ENCODE measurements at regions not wholly inside any gene's neighbourhood (a gene's known extent, or its start where the extent isn't known, plus 50 kb on each side); places are given as distances from the start of the nearest gene placed in this dataset.

GRCh38 chr2:120580709-120581108 lies 155.0 kb upstream of the GLI2 start:
- no peak for ATAC-seq
- H3F3A ChIP-seq (ENCODE audit: low read length, unreplicated experiment), result no peaks in the 10 kb centered on the region
- BruUV-seq (replicated peaks), result no TSS peak
- no peaks in the 10 kb centered on the region for H3K36me3 ChIP-seq (ENCODE audit: low read depth, low read length)
- intact Hi-C loops (cut with micrococcal nuclease), result no loop called here
- no peaks in the 10 kb centered on the region for H3K4me1 ChIP-seq (ENCODE audit: insufficient read depth, low read length)
- no peaks in the 10 kb centered on the region for H3K9me3 ChIP-seq (ENCODE audit: low read length)
- H3K9me2 ChIP-seq (replicated peaks; ENCODE audit: low read length), result no peaks in the 10 kb centered on the region
- H3K27ac ChIP-seq (ENCODE audit: low read length), result no peak overlapping the region
- POLR2A ChIA-PET (ENCODE audit: unreplicated experiment), result interaction anchor here (0.5 kb wide), 1 partner anchor 495 kb away, joined by 3 read pairs; no protein-coding TSS in a partner anchor
- no peak overlapping the region for H3K9ac ChIP-seq (ENCODE audit: low read length)
- H3K79me2 ChIP-seq (ENCODE audit: low read length), result no peaks in the 10 kb centered on the region
- H3K4me3 ChIP-seq (ENCODE audit: low read length), result no peak overlapping the region
- no peaks in the 10 kb centered on the region for H4K20me1 ChIP-seq (ENCODE audit: low read length)
- H3K27me3 ChIP-seq (ENCODE audit: low read length), result no peaks in the 10 kb centered on the region
- CTCF ChIA-PET, result no interaction called here
- DNase-seq, result no peak
- H2AFZ ChIP-seq (ENCODE audit: low read length), result no peak overlapping the region
- TF ChIP-seq EZH2phosphoT487 (IDR thresholded peaks at IDR 0.05; ENCODE audit: borderline replicate concordance, low read length), result no peak
- no peak for TF ChIP-seq CTCF (conservative IDR thresholded peaks at IDR 0.05; ENCODE audit: low read depth, low read length)
- no peak for TF ChIP-seq EZH2 (IDR thresholded peaks at IDR 0.05; ENCODE audit: low read length, unreplicated experiment)
- H3K4me2 ChIP-seq (ENCODE audit: low read length), result no peak overlapping the region

- no peaks in the 10 kb centered on the region for H4K20me1 ChIP-seq (ENCODE audit: low read length)
- TF ChIP-seq EZH2phosphoT487 (IDR thresholded peaks at IDR 0.05; ENCODE audit: borderline replicate concordance, low read length) (no peak), CTCF (conservative IDR thresholded peaks at IDR 0.05; ENCODE audit: low read depth, low read length) (no peak), EZH2 (IDR thresholded peaks at IDR 0.05; ENCODE audit: low read length, unreplicated experiment) (no peak)
- ChIA-PET CTCF (no interaction called here), POLR2A (ENCODE audit: unreplicated experiment) (interaction anchor here (0.7 kb wide), 1 partner anchor 154 kb away, joined by 5 read pairs; no protein-coding TSS in a partner anchor)
- no peak for DNase-seq
- no peaks in the 10 kb centered on the region for H3K79me2 ChIP-seq (ENCODE audit: low read length)
- no peaks in the 10 kb centered on the region for H3K4me1 ChIP-seq (ENCODE audit: insufficient read depth, low read length)
- BruUV-seq (replicated peaks), result no TSS peak
- intact Hi-C loops (cut with micrococcal nuclease), result no loop called here
- no peaks in the 10 kb centered on the region for H3F3A ChIP-seq (ENCODE audit: low read length, unreplicated experiment)
- H3K4me2 ChIP-seq (ENCODE audit: low read length), result no peak overlapping the region
- H3K4me3 ChIP-seq (ENCODE audit: low read length), result no peak overlapping the region
- no peak for ATAC-seq
- no peak overlapping the region for H3K27ac ChIP-seq (ENCODE audit: low read length)
- no peaks in the 10 kb centered on the region for H3K9me2 ChIP-seq (replicated peaks; ENCODE audit: low read length)
- H3K27me3 ChIP-seq (ENCODE audit: low read length), result no peaks in the 10 kb centered on the region
- H2AFZ ChIP-seq (ENCODE audit: low read length), result no peak overlapping the region
- no peaks in the 10 kb centered on the region for H3K36me3 ChIP-seq (ENCODE audit: low read depth, low read length)
- no peak overlapping the region for H3K9ac ChIP-seq (ENCODE audit: low read length)
- no peaks in the 10 kb centered on the region for H3K9me3 ChIP-seq (ENCODE audit: low read length)
These were observed 152.5 kb upstream of the GLI2 start for GRCh38 chr2:120583121-120583520.

GRCh38 chr2:120583851-120584570 lies 151.7 kb upstream of the GLI2 start:
- Histone ChIP-seq H3K4me2 (ENCODE audit: low read length) (no peak overlapping the region), H3K9me2 (replicated peaks; ENCODE audit: low read length) (no peaks in the 10 kb centered on the region), H3K27ac (ENCODE audit: low read length) (no peak overlapping the region), H3F3A (ENCODE audit: low read length, unreplicated experiment) (no peaks in the 10 kb centered on the region), H4K20me1 (ENCODE audit: low read length) (no peaks in the 10 kb centered on the region), H3K27me3 (ENCODE audit: low read length) (no peaks in the 10 kb centered on the region), H2AFZ (ENCODE audit: low read length) (no peak overlapping the region), H3K4me3 (ENCODE audit: low read length) (no peak overlapping the region), H3K4me1 (ENCODE audit: insufficient read depth, low read length) (peaks cover 1% of the 10 kb centered on the region; the same call in 1 of the 2 replicates), H3K9ac (ENCODE audit: low read length) (no peak overlapping the region), H3K9me3 (ENCODE audit: low read length) (no peaks in the 10 kb centered on the region), H3K36me3 (ENCODE audit: low read depth, low read length) (no peaks in the 10 kb centered on the region), H3K79me2 (ENCODE audit: low read length) (no peaks in the 10 kb centered on the region)
- ATAC-seq (no peak), DNase-seq (no peak)
- POLR2A ChIA-PET (ENCODE audit: unreplicated experiment), result no interaction called here
- TF ChIP-seq CTCF (conservative IDR thresholded peaks at IDR 0.05; ENCODE audit: low read depth, low read length), result no peak
- no peak for TF ChIP-seq EZH2phosphoT487 (IDR thresholded peaks at IDR 0.05; ENCODE audit: borderline replicate concordance, low read length)
- TF ChIP-seq EZH2 (IDR thresholded peaks at IDR 0.05; ENCODE audit: low read length, unreplicated experiment), result no peak
- CTCF ChIA-PET, result no interaction called here
- BruUV-seq (replicated peaks), result no TSS peak
- intact Hi-C loops (cut with micrococcal nuclease), result no loop called here

Measured in PC-3 (cell line).